ENCODE measurements at regions not wholly inside any gene's neighbourhood (a gene's known extent, or its start where the extent isn't known, plus 50 kb on each side); places are given as distances from the start of the nearest gene placed in this dataset.

DNA sequence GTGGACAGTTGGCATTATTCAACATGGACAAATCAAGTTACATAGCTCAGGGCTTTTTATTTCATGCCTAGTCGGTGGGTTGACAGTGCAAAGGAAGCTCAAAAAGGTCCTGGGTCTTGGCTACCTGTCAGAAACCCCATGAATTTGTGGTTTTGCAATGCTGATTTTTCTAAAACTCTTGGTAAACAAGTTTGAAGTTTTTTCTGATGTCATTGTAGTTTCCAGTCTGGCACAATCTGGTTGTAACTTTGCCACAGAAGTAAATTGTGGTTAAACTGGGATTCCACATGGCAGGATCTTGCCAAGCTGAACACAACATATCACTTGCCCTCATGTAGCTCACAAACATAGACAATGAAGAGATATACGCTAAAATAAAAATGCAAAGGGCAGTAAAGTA is 100.8 kb downstream of the EHF start:
- Histone ChIP-seq H3K4me2 (no peak overlapping the region), H2AFZ (ENCODE audit: low read depth) (no peak overlapping the region), H3K27me3 (ENCODE audit: insufficient read depth) (no peaks in the 10 kb centered on the region; the same call in 1 of the 2 replicates), H3K9me2 (no peaks in the 10 kb centered on the region), H3K79me2 (ENCODE audit: insufficient read depth) (no peaks in the 10 kb centered on the region), H3K4me3 (ENCODE audit: low read depth in 2 of 2, low read length in 1 of 2) (no peak overlapping the region), H3K27ac (ENCODE audit: low read depth in 2 of 2, low read length in 1 of 2) (no peak overlapping the region), H3K9ac (no peak overlapping the region), H3K4me1 (ENCODE audit: control insufficient read depth in 1 of 2, insufficient read depth in 2 of 2, low read depth in 1 of 2, low read length in 1 of 2) (no peaks in the 10 kb centered on the region), H3K9me3 (no peaks in the 10 kb centered on the region), H3F3A (replicated peaks; ENCODE audit: insufficient read depth) (no peaks in the 10 kb centered on the region), H3K36me3 (replicated peaks in 1 of 2; ENCODE audit: control insufficient read depth in 1 of 2, insufficient read depth in 2 of 2, low read length in 1 of 2) (no peaks in the 10 kb centered on the region), H4K20me1 (ENCODE audit: insufficient read depth) (no peaks in the 10 kb centered on the region)
- 38% methylated on average over 2 of the region's 2 CpGs for WGBS (ENCODE audit: low lambda C conversion rate)
- ChIA-PET CTCF (no interaction called here), POLR2A (no interaction called here)
- TF ChIP-seq GATA2 (CRISPR knock-in tag; IDR thresholded peaks at IDR 0.05) (no peak), RAD21 (IDR thresholded peaks at IDR 0.05; ENCODE audit: low read length) (no peak), FOXM1 (IDR thresholded peaks at IDR 0.05; ENCODE audit: low read depth) (no peak), SIN3A (IDR thresholded peaks at IDR 0.05; ENCODE audit: borderline replicate concordance, low read depth, low read length) (no peak), ELF1 (IDR thresholded peaks at IDR 0.05) (no peak), RCOR1 (IDR thresholded peaks at IDR 0.05; ENCODE audit: low read length) (no peak), REST (IDR thresholded peaks at IDR 0.05; ENCODE audit: low read depth, low read length) (no peak), TEAD4 (IDR thresholded peaks at IDR 0.05; ENCODE audit: borderline replicate concordance, insufficient read depth) (no peak), RXRA (IDR thresholded peaks at IDR 0.05; ENCODE audit: borderline replicate concordance, low read depth) (no peak), POLR2AphosphoS5 (IDR thresholded peaks at IDR 0.05; ENCODE audit: low read depth, low read length) (no peak), CHD2 (IDR thresholded peaks at IDR 0.05; ENCODE audit: low read length, partially characterized antibody) (no peak), EZH2phosphoT487 (IDR thresholded peaks at IDR 0.05; ENCODE audit: borderline replicate concordance, low read depth) (no peak)
- DNase-seq, result no peak

DNA sequence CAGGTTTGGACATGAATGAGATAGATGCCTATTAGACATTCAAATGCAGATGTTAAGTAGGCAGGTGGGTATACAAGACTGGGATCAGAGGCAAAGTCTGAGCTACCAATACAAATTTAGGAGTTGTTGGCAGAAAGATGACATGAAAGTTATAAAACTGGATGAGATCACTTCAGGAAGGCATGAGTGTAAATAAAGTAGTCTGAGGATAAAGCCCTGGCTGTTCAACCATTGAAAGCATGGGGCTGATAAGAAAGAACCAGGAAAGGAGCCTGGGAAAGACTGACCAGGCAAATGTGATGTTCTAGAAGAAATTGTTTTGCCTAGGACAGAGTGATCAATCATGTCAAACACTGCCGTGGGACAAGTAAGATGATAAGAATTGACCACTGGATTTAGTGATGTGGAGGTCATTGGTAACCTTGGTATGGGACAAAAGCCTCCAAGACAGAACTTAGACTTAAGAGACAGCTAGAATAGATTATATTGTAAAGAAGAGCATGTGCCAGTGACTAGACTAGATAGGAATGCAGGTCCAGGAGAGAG is 98.5 kb downstream of the EHF start:
- Histone ChIP-seq H2AFZ (ENCODE audit: low read depth) (no peak overlapping the region), H4K20me1 (ENCODE audit: insufficient read depth) (no peaks in the 10 kb centered on the region), H3K9ac (no peak overlapping the region), H3K27me3 (ENCODE audit: insufficient read depth) (no peaks in the 10 kb centered on the region; the same call in 1 of the 2 replicates), H3K4me1 (ENCODE audit: control insufficient read depth in 1 of 2, insufficient read depth in 2 of 2, low read depth in 1 of 2, low read length in 1 of 2) (no peaks in the 10 kb centered on the region), H3K4me3 (ENCODE audit: low read depth in 2 of 2, low read length in 1 of 2) (no peak overlapping the region), H3K9me2 (no peaks in the 10 kb centered on the region; the same call in 1 of the 2 replicates), H3K4me2 (no peak overlapping the region), H3K27ac (ENCODE audit: low read depth in 2 of 2, low read length in 1 of 2) (no peak overlapping the region), H3F3A (replicated peaks; ENCODE audit: insufficient read depth) (no peaks in the 10 kb centered on the region), H3K36me3 (replicated peaks in 1 of 2; ENCODE audit: control insufficient read depth in 1 of 2, insufficient read depth in 2 of 2, low read length in 1 of 2) (no peaks in the 10 kb centered on the region), H3K9me3 (no peaks in the 10 kb centered on the region), H3K79me2 (ENCODE audit: insufficient read depth) (no peaks in the 10 kb centered on the region)
- WGBS (ENCODE audit: low lambda C conversion rate), result 19% methylated on average over 1 of the region's 1 CpG
- DNase-seq, result no peak
- CTCF ChIA-PET, result interaction anchor here (1.0 kb wide), 1 partner anchor 693 kb away, joined by 3 read pairs; no protein-coding TSS in a partner anchor
- POLR2A ChIA-PET, result no interaction called here
- TF ChIP-seq USF1 (IDR thresholded peaks at IDR 0.05; ENCODE audit: borderline replicate concordance, low read depth), result no peak
- no peak for TF ChIP-seq TEAD4 (IDR thresholded peaks at IDR 0.05; ENCODE audit: borderline replicate concordance, insufficient read depth)
- no peak for TF ChIP-seq RFX5 (IDR thresholded peaks at IDR 0.05; ENCODE audit: low read length)
- no peak for TF ChIP-seq RCOR1 (IDR thresholded peaks at IDR 0.05; ENCODE audit: low read length)
- TF ChIP-seq, protein P1, sequence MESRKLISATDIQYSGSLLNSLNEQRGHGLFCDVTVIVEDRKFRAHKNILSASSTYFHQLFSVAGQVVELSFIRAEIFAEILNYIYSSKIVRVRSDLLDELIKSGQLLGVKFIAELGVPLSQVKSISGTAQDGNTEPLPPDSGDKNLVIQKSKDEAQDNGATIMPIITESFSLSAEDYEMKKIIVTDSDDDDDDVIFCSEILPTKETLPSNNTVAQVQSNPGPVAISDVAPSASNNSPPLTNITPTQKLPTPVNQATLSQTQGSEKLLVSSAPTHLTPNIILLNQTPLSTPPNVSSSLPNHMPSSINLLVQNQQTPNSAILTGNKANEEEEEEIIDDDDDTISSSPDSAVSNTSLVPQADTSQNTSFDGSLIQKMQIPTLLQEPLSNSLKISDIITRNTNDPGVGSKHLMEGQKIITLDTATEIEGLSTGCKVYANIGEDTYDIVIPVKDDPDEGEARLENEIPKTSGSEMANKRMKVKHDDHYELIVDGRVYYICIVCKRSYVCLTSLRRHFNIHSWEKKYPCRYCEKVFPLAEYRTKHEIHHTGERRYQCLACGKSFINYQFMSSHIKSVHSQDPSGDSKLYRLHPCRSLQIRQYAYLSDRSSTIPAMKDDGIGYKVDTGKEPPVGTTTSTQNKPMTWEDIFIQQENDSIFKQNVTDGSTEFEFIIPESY (IDR thresholded peaks at IDR 0.05; ENCODE audit: borderline replicate concordance, low read depth), result no peak
- no peak for TF ChIP-seq EZH2phosphoT487 (IDR thresholded peaks at IDR 0.05; ENCODE audit: borderline replicate concordance, low read depth)
- TF ChIP-seq RAD21 (IDR thresholded peaks at IDR 0.05; ENCODE audit: low read length), result no peak
- no peak for TF ChIP-seq POLR2AphosphoS5 (IDR thresholded peaks at IDR 0.05; ENCODE audit: low read depth, low read length)
- TF ChIP-seq CHD2 (IDR thresholded peaks at IDR 0.05; ENCODE audit: low read length, partially characterized antibody), result no peak
- TF ChIP-seq, protein P2, sequence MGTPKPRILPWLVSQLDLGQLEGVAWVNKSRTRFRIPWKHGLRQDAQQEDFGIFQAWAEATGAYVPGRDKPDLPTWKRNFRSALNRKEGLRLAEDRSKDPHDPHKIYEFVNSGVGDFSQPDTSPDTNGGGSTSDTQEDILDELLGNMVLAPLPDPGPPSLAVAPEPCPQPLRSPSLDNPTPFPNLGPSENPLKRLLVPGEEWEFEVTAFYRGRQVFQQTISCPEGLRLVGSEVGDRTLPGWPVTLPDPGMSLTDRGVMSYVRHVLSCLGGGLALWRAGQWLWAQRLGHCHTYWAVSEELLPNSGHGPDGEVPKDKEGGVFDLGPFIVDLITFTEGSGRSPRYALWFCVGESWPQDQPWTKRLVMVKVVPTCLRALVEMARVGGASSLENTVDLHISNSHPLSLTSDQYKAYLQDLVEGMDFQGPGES (IDR thresholded peaks at IDR 0.05; ENCODE audit: low read depth, low read length), result no peak
- TF ChIP-seq, protein P3, sequence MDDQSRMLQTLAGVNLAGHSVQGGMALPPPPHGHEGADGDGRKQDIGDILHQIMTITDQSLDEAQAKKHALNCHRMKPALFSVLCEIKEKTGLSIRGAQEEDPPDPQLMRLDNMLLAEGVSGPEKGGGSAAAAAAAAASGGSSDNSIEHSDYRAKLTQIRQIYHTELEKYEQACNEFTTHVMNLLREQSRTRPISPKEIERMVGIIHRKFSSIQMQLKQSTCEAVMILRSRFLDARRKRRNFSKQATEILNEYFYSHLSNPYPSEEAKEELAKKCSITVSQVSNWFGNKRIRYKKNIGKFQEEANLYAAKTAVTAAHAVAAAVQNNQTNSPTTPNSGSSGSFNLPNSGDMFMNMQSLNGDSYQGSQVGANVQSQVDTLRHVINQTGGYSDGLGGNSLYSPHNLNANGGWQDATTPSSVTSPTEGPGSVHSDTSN (IDR thresholded peaks at IDR 0.05), result no peak
